Stimulated activated CD8-positive, alpha-beta memory T cell treated with anti-CD3 and anti-CD28 coated beads, Interleukin-7, amount 100 ng/mL, for 4 hours (primary cell): ENCODE measurements at regions not wholly inside any gene's neighbourhood (a gene's known extent, or its start where the extent isn't known, plus 50 kb on each side); places are given as distances from the start of the nearest gene placed in this dataset.
"Not testable (repeated sequence)": the region's sequence is repeated elsewhere in the genome, so short reads cannot be mapped to it uniquely, and the experiment has no call there.

ENCODE experiments used
- DNase-seq, 2 donors: peaks; one replicate each; pipeline ENCODE4 v3.0.0-alpha.2; 2020; ENCODE audit warnings: low read depth in 2 of 2

DNA sequence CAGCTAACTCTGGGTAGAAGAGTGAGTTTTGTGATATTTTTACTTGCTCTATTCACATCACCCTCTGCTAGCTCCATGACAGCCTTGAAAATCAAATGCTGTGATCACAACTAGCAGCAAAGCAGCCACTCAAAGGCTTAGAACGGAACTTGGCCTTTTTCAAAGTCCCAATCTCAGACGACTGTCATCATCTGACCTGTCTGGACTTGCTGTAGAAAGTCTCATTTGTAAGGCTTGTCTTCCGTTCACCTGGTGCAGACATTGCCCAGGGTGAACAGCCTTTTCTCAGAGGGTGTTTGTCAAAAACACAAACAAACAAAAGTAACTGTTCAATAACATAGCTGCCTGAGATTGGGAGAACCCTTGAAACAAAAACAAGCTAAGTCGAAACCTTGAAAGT, 458.9 kb upstream of the ADARB2 start:
- no peak for DNase-seq

DNA sequence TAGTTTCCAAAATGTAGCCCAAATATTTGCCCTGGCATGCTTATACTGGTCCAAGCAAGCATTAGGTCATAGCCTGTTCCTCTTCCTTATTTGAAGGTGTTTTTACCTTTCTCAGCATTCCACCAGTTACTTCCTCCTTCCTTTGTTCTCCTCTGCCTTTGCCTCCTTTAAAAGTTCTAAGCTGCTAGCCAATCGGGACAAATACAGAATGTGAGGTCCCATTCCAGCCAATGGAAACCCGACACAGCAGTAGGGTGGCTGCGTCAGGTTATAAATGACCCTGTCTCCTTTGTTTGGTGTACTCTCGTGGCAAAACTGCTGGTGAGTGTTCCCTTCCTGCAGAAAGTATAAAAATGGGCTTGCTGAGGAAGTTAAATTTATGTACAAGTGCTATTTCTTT, 452.0 kb upstream of the ADARB2 start:
- DNase-seq, result not testable (repeated sequence)

DNA sequence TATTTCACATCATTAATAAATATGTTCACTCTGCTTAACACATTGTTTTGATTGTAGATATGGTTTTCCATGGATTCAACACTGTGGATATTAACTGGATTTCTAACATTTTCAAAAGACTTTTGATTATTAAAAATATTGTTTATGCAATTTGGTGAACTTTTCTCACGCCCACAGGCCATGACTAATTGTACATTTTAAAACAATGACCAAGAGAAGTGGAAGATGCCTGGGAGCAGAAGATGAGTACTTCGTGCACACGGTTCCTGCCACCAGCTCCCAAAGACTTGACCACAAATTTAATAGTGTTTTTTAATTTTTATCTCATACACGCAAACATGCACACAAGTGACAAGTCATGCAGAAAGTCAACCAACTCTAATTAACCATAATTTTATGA, 451.0 kb upstream of the ADARB2 start:
- no peak for DNase-seq

DNA sequence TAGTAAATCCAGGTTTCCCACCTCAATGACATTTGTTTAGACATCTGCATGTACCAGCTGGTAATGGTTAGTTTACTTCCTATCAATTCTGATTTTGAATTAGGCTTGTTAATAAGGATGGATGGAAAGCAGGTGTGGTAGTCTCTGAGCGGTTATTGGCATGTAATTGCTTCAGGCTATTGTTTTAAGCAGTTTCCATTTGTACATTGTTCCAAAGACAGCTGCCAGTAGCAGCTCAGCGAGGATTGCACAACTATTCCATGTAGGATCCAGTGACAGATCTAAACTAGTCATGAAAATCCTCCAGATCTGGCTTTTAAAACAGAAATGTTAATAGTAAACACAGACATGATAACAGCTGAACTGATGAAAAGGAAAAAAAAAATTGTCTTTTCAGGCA, 436.0 kb upstream of the ADARB2 start:
- no peak for DNase-seq

DNA sequence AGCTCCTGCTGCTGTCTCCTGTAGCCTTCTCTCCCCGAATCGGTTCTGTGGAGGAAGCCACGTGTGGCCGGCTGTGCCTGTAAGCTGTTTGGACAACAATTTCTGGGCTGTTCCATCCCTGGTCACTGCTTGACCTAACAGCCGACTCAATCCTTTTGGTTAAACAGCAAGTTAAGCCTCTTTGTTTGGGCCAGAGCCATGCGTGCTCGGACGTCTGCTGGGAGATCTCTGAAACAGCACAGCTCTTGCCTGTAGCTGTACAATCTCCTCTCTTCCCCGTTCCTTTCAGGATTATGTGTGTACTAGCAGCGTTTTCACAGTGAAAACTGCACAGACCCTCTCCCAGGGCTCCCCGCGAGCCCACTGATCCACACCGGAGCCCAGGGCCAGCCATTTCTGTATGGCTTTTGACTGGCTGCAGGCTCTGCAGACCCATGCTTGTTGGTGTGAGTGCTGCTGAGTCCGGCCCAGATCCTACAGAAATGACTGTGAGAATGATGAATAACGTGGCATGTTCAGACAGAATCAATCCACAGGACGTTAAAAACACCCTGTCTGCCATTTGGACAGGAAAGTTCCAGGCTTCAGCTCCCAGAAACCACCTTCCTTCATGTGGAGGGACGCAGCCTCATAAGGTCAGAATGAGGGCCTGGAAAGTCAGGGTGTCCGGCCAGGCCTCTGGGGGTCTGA, 428.6 kb upstream of the ADARB2 start:
- DNase-seq, result no peak

DNA sequence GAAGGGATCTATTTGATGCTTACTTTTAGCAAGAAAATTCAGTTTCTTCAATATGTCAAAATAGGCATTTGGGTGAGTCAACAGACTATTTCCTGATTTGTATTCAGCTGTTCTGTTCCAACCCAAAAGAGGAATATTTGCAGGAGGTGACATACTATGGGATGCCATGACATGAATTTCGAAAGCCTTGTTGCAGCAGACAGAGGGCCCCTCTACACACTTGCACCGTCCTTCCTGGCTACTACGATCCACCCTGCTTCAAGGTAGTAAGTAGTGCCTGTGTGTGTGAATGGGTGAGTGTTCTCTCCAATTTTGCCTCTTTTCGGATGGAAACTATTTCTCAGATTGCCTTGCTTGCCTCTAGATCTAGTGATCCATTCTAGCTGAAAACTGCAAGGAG, 413.0 kb upstream of the ADARB2 start:
- no peak for DNase-seq

DNA sequence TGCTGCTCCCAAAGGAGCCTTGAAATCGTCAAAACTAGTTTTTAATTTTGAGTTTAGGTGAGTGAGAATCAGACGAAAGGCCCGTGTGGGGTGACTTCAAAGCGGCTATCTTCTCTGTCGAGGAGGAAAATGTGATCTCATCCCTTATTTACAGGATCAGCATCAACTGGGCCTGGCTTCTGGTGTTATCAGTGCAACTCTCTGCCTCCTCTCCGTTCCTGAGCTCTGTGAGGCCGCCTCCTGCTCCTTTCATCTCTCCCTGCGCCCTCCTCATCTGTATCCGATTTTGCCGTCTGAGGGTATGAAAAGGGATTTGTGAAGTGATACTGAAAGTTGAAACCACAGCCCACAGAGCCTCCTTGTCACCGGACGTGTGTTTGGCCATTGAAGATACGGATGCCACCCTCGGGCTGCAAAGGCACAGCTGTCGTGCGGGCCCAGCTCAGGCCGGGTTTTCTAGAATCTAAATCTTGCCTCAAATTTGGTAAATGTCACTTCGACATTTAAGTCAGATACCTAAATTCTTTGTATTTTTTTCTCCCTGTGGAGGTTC, 408.7 kb upstream of the ADARB2 start:
- no peak for DNase-seq

DNA sequence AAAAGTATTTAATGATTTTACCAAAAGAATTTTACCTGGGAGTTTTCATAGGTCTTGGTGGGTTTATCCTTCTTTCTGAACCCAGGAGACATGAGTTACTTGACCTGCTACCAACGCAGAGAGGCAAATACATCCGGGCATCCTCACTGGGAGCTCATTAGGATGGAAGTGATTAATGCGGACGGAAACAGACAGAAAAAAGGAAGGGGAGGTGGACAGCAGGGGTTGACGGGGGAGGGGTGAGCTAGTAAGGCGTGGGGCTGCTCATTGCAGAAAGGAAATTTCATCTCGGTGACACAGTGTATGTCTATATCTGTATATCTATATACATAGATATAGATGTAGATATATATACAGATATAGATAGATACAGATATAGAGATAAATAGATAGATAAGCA, 408.2 kb upstream of the ADARB2 start:
- no peak for DNase-seq

DNA sequence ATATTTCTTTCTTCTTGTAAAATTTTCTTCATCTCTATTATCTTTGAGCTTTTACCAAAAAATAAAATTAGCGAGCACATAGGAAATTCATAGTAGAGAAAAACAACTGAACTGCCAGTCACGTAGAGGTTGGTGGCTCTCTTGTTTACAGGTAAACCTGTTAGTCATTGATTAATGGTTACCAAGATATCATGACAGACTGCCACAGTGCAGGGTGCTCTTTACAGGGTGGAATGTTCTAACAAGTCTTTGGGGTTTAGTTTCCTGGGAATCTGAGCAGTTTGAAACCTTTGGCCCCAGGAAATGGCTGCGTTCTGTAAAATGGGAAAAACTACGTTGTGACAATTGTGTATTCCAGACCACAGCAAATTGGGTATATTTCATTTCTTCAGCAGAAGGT, 407.3 kb upstream of the ADARB2 start:
- DNase-seq, result no peak

DNA sequence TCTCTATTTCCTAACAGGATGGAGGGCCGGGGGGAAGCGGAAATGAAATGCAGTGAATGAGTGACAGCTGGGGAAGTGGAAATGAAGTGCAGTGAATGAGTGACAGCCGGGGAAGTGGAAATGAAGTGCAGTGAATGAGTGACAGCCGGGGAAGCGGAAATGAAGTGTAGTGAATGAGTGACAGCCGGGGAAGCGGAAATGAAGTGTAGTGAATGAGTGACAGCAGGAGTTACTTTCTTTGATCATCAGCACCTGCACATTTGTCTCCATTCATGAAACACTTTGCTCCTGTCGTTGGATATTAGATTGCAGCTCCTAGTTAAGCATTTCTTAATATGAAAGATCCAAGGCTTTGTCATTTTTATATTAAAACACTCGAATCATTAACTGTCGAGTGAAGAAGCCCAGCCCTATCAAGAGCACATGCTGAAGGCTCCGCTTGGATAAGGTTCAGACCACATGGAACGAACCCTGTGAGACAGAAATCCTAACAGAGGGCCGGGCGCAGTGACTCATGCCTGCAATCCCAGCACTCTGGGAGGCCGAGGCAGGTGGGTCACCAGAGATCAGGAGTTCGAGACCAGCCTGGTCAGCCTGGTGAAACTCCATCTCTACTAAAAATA, 406.0 kb upstream of the ADARB2 start:
- DNase-seq, result no peak

DNA sequence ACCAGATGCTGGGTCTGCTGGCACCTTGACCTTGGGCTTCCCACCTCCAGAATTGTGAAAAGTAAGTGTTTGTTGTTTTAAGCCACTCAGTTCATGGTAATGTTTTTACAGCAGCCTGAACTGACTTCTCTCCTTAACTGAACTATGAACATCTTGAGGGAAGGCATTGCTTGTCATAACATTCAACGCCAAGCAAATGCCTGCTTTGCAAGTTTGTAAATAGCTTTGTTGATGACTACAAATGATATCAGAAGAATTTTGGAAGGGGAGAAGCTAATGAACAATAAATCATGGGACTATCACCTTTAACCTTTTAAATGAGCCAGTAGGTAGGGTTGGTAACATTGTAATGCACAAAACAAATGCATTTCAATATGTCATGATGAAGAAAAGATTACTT, 402.4 kb upstream of the ADARB2 start:
- DNase-seq, result no peak

DNA sequence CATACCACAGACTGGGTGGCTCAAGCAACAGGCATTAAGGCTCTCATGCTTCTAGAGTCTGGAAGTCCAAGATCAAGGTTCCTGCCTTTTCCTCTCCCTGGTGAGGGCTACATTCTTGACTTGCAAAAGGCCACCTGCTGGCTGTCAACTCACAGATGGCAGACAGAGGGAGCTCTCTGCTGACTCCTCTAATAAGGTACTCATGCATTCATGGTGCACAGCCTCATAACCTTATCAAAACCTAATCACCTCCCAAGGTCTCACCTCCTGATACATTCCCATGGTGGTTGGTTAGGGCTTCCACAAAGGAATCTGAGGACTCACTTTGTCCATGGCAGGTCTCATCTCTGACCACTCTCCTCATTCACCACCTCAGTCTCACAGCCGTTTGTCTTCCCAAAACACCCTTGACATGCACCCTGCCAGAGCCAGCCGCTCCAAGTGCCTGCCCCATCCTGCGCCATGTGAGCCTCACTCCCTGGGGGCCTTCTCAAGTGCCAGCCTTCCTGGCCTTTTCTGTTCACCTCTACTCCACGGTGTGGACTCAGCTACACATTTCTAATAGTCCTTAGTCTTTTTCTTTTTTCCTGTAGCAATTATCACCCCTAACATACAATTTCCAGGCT, 400.3 kb upstream of the ADARB2 start:
- DNase-seq, result no peak

DNA sequence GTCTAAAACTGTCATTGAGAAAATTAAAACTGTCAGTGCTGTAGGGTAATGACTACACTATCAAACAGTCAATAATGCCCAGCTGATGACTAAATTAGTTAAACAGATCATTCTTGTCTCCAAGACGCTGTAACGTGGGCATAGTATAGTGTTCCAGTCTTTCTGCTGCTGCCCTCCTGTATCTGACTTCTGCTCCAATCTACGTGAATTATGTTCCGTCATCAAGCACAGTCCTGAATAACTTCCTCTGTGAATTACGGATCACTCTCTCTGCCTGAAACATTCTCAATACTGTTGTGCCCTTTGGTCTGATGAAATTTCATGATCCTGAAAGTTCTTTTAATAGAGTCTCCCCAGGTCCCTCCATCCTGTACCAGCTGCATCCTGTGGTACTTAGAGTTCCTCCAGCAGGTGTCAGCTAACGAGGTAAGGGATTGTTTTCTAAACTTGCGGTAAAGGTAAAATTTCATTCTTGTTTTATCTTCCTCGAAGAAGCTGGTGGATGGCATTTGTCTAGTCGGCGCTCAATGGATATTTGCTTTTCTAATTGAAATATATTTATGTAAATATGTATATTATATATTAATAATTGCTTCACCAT, 393.5 kb upstream of the ADARB2 start:
- DNase-seq, result no peak

DNA sequence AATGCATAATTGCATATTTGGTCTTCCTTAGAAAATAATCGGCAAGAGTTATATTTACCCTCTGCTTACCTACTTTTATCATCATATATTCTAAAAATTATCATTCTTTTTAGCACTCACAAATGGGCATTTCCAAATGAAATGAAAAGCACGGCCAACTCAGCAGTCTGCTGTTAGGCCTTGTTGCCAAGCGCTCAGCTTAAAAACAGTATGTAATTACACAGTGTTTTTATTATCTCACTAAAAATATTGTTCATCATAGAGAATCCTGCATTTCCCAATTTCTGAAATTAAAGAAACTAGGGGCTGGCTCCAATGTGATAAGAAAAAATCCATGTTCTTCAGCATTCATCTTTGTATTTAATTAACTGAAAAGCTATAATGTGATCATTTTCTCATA, 391.7 kb upstream of the ADARB2 start:
- DNase-seq, result no peak

DNA sequence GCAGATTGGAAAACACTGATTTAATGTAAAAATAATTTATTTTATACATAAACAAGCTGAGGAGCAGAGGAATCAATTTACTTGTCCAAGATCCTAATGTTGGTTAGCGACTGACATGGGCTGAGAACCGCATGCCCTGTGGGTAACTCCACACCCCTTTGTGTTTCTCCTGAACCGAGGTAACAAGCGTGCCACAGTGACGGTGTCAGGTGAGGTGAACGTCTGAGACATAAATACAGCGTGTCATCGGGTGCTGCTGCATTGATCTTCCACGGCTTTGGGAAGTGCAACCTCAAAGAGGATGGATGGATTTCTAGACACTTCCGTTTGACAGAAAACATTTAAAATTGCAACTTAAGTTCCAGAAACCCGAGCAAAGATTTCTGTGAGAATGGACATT, 386.8 kb upstream of the ADARB2 start:
- no peak for DNase-seq

DNA sequence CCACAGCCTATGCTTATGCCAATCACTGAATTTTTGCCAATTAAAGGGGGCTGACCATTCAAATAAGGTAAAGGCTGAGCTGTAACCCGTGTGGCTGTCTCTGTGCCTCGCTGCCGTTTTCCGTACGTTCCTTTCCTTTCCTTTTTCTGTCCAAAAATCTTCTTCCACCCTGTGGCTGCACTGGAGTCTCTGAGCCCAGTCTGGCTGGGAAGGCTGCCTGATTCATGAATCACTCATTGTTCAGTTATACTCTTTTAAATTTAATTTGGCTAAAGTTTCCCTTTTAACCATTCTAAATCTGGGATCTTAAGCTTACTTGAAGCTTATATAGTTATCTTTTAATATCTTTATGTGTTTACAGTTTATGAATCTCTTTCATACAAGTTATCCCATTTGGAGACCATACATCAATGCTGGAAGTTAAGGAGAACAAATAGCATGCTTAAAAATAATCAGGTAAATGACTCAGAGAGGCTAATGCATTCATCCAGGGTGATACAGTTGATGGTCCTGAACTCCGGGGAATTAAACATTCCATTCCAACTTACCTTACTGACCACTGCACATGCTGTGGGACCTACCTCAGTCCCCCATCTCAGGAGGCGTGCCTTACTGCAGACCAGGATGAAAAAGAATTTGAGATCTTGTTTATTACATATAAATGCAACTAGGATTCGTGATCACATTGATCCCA, 385.3 kb upstream of the ADARB2 start:
- DNase-seq, result no peak

DNA sequence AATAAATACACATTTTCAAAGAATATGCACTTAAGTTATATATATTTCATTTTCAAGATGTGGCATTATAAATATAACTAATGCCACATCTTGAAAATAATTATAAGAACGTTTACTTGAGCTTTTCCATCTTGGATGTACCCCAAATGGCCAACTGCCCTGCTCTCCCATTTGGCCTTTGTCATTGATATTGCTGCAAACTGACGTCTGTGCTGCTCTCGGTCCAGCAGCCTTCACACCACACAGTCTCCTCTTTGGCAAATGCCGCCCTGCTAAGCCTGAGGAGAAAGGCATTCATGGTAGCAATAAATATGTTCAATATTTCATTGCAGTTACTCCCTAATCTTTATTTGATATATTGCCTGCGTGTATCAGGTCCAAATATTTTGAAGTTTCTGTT, 384.6 kb upstream of the ADARB2 start:
- no peak for DNase-seq

DNA sequence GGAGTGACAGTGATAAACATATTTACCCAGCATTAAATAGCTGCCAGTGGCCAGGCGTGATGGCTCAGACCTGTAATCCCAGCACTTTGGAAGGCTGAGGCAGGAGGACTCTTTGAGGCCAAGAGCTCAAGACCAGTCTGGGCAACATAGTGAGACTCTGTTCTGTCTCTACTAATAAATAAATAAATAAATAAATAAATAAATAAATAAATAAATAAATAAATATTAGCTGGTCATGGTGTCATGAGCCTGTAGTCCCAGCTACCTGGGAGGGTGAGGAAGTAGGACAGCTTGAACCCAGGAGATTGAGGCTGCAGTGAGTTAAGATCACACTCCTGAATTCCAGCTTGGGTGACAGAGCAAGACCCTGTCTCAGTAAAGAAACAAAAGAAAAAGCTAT, 384.0 kb upstream of the ADARB2 start:
- no peak for DNase-seq

DNA sequence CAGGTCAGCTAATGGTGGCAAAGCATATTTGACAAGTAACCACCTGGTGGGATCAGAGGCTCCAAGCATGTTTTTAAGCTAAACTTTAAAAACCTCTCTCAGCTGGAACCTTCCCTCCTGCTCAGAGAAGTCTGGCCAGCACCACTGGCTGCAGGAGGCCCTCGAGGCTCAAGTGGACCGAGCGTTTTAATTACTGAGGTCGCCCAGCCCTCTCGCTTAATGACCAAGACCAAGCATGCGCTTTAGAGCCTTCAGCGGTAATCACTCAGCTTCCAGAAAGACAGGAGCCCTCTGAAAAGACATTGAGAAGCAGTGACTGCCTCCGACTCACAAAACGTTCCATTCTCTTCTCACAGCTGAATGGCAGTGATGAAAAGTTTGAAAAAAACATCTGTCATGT, 383.4 kb upstream of the ADARB2 start:
- no peak for DNase-seq

DNA sequence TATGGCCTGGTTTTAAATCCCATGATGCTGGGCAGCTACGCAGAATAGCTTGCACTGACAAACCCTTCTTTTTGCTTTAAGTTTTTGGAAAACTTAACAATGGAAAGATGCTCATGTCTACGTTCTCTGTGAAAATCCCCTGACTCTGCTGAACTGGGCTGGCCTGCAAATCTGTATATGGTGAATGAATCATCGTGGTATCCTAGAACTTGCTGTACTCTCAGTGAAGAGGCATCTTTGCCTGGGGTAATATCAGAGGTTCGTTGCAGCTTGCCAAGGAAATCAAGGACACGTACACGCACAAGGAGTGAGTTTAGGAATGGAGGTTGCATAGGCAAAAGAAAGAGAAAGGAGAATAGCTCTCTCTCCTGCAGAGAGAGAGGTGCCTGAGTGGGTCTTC, 382.0 kb upstream of the ADARB2 start:
- no peak for DNase-seq

DNA sequence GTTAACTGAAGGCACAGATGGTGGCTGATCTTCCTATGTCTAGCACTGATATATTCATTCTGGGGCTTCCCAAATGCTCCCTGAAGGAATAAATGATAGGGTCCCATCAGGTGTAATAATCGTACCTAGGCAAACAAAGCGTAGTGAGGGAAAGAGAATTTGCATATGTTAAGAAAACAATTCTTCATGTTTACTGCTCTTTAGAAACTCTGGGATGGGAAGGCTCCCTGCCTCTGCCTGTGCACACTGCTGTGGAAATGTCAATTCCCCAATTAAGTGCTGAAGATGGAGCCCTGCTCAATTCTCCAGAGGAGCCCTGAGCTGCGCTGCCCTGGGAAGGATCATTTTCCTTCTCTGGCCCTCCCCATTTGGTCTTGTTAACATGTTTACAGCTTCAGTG, 380.9 kb upstream of the ADARB2 start:
- DNase-seq, result no peak

DNA sequence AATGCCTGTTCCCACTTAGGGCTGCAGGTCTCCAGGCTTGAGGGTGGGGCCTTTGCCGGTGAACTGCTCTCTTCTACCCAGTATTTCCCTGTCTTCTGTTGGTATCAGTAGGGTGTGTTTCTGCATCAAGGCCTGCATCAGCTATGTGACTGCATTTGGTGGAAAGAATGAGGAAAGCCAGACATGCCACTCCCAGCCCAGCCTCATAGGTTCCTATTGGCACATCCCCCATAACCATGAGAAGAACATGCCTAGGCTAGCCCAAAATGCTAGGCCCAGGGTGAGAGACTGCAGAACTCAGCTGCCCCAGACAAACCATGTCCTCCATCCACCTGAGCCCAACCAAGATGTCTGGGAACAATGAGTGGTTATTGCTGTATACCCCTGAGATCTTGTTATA, 380.3 kb upstream of the ADARB2 start:
- no peak for DNase-seq
